Heart right ventricle (tissue), 16 donors: ENCODE measurements at regions not wholly inside any gene's neighbourhood (a gene's known extent, or its start where the extent isn't known, plus 50 kb on each side); places are given as distances from the start of the nearest gene placed in this dataset.
"Not testable (repeated sequence)": the region's sequence is repeated elsewhere in the genome, so short reads cannot be mapped to it uniquely, and the experiment has no call there.

ENCODE experiments used
- ATAC-seq, 8 donors: fragments of 200-7000 bp; cut with Tn5 transposase; one replicate each; pipeline ENCODE4 v1.9.1; 2020; ENCODE audit warnings: mild to moderate bottlenecking in 8 of 8, moderate library complexity in 8 of 8, moderate number of reproducible peaks in 1 of 8
- DNase-seq, 2 donors: peaks; one replicate each; pipeline ENCODE4 v3.0.0-alpha.2; 2020
- H3K27ac ChIP-seq, 10 donors: fragments of 200-600 bp; sonication (generic) in 2 of 10; one replicate each; pipeline versions ENCODE4 v1.5.0 to v1.8.0; 2020 to 2022; ENCODE audit warnings: mild to moderate bottlenecking in 3 of 10
- H3K27me3 ChIP-seq, 7 donors: fragments of 200-600 bp; one replicate each; pipeline ENCODE4 v1.8.0; 2021 to 2022; ENCODE audit warnings: mild to moderate bottlenecking in 2 of 7
- H3K36me3 ChIP-seq, 9 donors: fragments of 200-600 bp; sonication (generic) in 1 of 9; one replicate each; pipeline versions ENCODE4 v1.5.0 to v1.8.0; 2020 to 2022; ENCODE audit warnings: mild to moderate bottlenecking in 2 of 9
- H3K4me1 ChIP-seq, 9 donors: fragments of 200-600 bp; sonication (generic) in 1 of 9; one replicate each; pipeline versions ENCODE4 v1.5.0 to v1.8.0; 2020 to 2022; ENCODE audit warnings: mild to moderate bottlenecking in 4 of 9
- H3K4me3 ChIP-seq, 10 donors: fragments of 200-600 bp; sonication (generic) in 2 of 10; one replicate each; pipeline versions ENCODE4 v1.5.0 to v1.8.0; 2020 to 2022; ENCODE audit warnings: mild to moderate bottlenecking in 7 of 10, moderate library complexity in 2 of 10
- H3K9me3 ChIP-seq, 11 donors: fragments of 200-600 bp in 10 of 11; sonication (generic) in 2 of 11; one replicate each; pipeline versions ENCODE4 v1.5.0 to v1.8.0; 2013 to 2022; ENCODE audit warnings: mild to moderate bottlenecking in 2 of 11, control low read depth in 1 of 11, moderate library complexity in 1 of 11
- CTCF ChIP-seq, 9 donors: fragments of 200-600 bp; sonication (generic) in 2 of 9; IDR thresholded peaks; one replicate each; pipeline versions ENCODE4 v1.5.0 to v1.8.0; 2021 to 2022; ENCODE audit warnings: antibody characterized with exemption in 9 of 9, mild to moderate bottlenecking in 5 of 9, moderate library complexity in 1 of 9
- WGBS, 2 donors: extraction: QIAGEN DNeasy Blood & Tissue Kit; methylation state at CpG; one replicate each; pipeline ENCODE4 v1.1.7; 2013; ENCODE audit warnings: inconsistent platforms in 1 of 2; 5-methylcytosine and 5-hydroxymethylcytosine counted together
- intact Hi-C, 10 donors: fragments of 100-400 bp; cut with DNase I; formaldehyde crosslinking; loops; one replicate each; pipeline versions ENCODE4 v1.11.1 to v1.14.2; 2022
- donor health status: Arrhythmogenic right ventricular cardiomyopathy.
- donor health status: ischemic (EF 13 %, LVEDD 7.1; RV severe dilation, severe dysfunction).
- donor health status: healthy with polysubstance abuse.
- donor health status: DM: no; HTN: yes; CAD: no.
- donor health status: DM: no; HTN: no; CAD: no.
- donor health status: ischemic (EF 25% LVEDD 6.9; RV normal size, moderate dysfunction).
- donor health status: ischemic (EF 25% LVEDD 5.7; RV mildly dilated, moderate dysfunction).
- donor health status: healthy.
- donor health status: DM: yes; HTN: yes; CAD: no.
- donor health status: Ischemic cardiomyopathy.
- donor health status: ischemic (EF 35%, LVEDD 5.7; RV mildly dilated, moderate dysfunction).
- donor health status: nonischemic (EF 11% LVEDD 7.7; RV severe dilation, severe dysfunction).
- donor health status: DM: yes; HTN: yes; CAD: no.
- donor health status: PGD.
- donor health status: ischemic (EF 29% LVEDD 5.4; RV normal size, mild dysfunction).
- donor health status: nonischemic (EF 23%, LVEDD 6.1; RV moderate dilation, normal function).

DNA sequence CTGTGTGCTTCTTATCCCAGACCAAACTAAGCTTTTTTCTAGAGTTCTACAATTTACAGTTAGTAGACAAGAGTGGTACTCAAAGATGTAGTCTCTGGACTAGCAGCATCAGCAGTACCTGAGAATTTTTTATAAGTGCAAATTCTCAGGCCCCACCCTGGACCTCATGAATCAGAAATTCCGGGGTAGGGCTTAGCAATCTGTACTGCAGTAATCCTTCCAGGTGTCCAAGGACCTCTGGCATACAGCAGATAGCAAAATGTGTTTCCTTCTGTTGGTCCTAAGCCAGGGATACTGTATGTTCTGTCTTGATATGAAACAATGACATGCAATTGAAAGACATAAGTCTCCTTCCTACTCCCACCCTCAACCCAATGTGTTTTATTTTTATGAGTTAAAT lies 194.3 kb downstream of the MSX2 start:
- H3K27ac ChIP-seq, result no peak overlapping the region
- no peak for ATAC-seq
- peaks cover 0 to 4% (median 0%) of the 10 kb centered on the region in 9 donors for H3K4me1 ChIP-seq
- no peaks in the 10 kb centered on the region for H3K9me3 ChIP-seq
- 37 to 48% methylated on average over 1 of the region's 1 CpG for WGBS, 2 donors
- DNase-seq, result no peak
- intact Hi-C loops, result no loop called here
- peaks cover 0 to 3% (median 0%) of the 10 kb centered on the region in 7 donors for H3K27me3 ChIP-seq
- H3K36me3 ChIP-seq, result no peaks in the 10 kb centered on the region
- no peak overlapping the region for H3K4me3 ChIP-seq
- TF ChIP-seq CTCF (IDR thresholded peaks at IDR 0.05), result no peak

DNA sequence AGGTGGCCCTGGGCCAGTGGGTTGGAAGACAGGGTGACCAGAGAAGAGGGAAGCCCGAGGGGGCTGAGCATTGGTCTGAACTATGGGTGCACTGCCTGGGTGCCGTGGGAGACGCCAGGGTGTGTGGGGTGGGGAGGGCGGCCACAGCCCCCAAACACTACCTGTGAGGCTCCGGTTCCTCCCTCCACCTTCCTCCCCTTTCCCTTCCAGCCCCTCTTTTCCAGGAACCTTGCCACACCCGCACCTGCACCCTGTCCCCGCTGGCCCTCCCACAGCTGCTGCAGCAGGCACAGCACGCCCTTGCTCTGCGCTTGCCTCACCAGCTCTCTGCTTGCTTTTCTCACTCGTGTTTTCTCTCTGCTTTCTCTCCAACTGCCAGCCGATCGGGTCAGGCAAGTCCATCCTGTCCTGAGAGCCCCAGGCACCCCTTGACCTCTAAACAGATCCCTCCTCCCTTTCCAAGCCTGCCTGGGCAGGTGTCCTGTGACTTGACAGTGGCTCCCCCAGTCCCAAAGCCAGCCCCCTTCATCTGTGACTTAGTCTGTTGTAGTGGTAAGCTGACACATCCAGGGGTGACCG lies 193.7 kb downstream of the MSX2 start:
- TF ChIP-seq CTCF (IDR thresholded peaks at IDR 0.05), result no peak
- intact Hi-C loops, result no loop called here
- 85 to 88% methylated on average over 12 to 13 of the region's 13 CpGs for WGBS, 2 donors
- H3K4me1 ChIP-seq, result peaks cover 0 to 4% (median 0%) of the 10 kb centered on the region in 9 donors
- no peaks in the 10 kb centered on the region for H3K9me3 ChIP-seq
- H3K27ac ChIP-seq, result no peak overlapping the region
- no peaks in the 10 kb centered on the region for H3K36me3 ChIP-seq
- no peak overlapping the region for H3K4me3 ChIP-seq
- peaks cover 0 to 3% (median 0%) of the 10 kb centered on the region in 7 donors for H3K27me3 ChIP-seq
- ATAC-seq (no peak), DNase-seq (no peak)

GRCh38 chr5:174917435-174917834 lies 193.1 kb downstream of the MSX2 start:
- H3K36me3 ChIP-seq, ATAC-seq, H3K27me3 ChIP-seq, H3K4me3 ChIP-seq, H3K4me1 ChIP-seq, H3K27ac ChIP-seq, intact Hi-C loops, DNase-seq, H3K9me3 ChIP-seq: not testable (repeated sequence)
- WGBS, 2 donors, result 96 to 97% methylated on average over 6 of the region's 6 CpGs

GRCh38 chr5:174916924-174917323 lies 192.5 kb downstream of the MSX2 start:
- DNase-seq, intact Hi-C loops, ATAC-seq, H3K9me3 ChIP-seq, H3K27ac ChIP-seq, H3K36me3 ChIP-seq, H3K4me1 ChIP-seq, H3K4me3 ChIP-seq, H3K27me3 ChIP-seq: not testable (repeated sequence)
- 88 to 97% methylated on average over 1 of the region's 1 CpG for WGBS, 2 donors

GRCh38 chr5:174916227-174916626 lies 191.8 kb downstream of the MSX2 start:
- no peaks in the 10 kb centered on the region for H3K9me3 ChIP-seq
- TF ChIP-seq CTCF (IDR thresholded peaks at IDR 0.05), result no peak
- intact Hi-C loops, result no loop called here
- no peaks in the 10 kb centered on the region for H3K36me3 ChIP-seq
- no peak for ATAC-seq
- peaks cover 0 to 2% (median 0%) of the 10 kb centered on the region in 9 donors for H3K4me1 ChIP-seq
- DNase-seq, result no peak
- peaks cover 0 to 8% (median 0%) of the 10 kb centered on the region in 7 donors for H3K27me3 ChIP-seq
- no peak overlapping the region for H3K4me3 ChIP-seq
- WGBS, 2 donors, result 80 to 90% methylated on average over 8 of the region's 8 CpGs
- no peak overlapping the region for H3K27ac ChIP-seq
